HS-27A (cell line): ENCODE measurements at regions not wholly inside any gene's neighbourhood (a gene's known extent, or its start where the extent isn't known, plus 50 kb on each side); places are given as distances from the start of the nearest gene placed in this dataset.

ENCODE experiments used
- DNase-seq: peaks from one replicate; pipeline ENCODE4 v3.0.0-alpha.2; 2012; ENCODE audit warnings: low read depth, missing footprints

DNA sequence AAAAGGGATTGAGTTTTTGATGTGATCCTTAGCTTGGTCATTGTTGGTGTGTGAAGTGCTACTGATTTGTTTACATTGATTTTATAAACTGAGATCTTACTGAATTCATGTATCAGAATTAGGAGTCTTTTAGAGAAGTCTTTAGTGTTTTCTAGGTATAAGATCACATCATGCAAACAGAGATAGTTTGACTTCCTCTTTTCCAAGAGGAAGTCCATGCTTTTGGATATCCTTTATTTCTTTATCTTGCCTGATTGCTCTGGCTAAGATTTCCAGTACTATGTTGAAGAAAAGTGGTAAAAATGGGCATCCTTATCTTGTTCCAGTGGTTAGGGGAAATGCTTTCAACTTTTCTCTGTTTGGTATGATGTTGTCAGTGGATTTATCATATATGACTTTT, 561.2 kb upstream of the SLITRK1 start:
- no peak for DNase-seq

GRCh38 chr13:84439108-84439507, 556.8 kb upstream of the SLITRK1 start:
- no peak for DNase-seq

- peak; percentile 75 for DNase-seq
Observed at GRCh38 chr13:84433024-84433423, 550.8 kb upstream of the SLITRK1 start.

GRCh38 chr13:84431646-84432045, 549.4 kb upstream of the SLITRK1 start:
- DNase-seq = no peak

- DNase-seq = peak; percentile 33
Observed at GRCh38 chr13:84430446-84430845, 548.2 kb upstream of the SLITRK1 start.

DNA sequence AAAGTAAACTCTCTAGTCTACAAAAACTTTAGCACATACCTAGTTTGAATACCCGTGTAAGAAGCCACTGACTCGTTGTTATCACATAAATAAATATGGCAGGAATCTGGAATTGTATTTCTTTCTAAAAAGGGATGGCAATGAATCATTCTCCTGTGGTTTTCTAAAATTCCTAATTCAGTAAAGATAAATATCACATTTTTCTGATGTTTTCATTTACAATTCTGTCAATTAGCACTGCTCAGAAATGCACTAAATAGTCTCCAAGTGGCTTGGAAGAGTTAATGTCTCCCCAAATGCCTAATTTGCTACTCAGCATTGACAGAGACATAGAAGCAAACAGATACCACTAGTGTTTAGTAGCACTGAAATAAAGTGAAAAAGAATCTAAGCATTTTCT, 547.7 kb upstream of the SLITRK1 start:
- DNase-seq = peak; percentile 39

DNA sequence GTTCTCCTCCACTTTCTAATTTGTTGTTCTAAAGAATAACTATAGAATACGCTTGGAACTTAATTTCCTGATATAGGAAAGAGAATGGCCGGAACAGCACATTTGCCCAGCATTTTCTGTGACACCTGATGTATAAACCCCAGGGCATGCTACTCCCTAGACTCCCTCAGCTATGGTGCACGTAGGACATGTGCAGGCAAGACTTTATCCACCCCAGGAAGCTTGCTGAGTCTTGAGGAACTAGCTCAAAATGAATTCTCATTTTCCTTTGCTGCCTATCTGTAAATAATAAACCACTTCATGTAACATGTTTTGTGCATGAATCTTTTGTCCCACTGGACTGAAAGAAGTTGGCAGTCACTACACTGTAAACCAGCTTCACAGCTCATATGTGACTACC, 535.8 kb upstream of the SLITRK1 start:
- DNase-seq = no peak

DNA sequence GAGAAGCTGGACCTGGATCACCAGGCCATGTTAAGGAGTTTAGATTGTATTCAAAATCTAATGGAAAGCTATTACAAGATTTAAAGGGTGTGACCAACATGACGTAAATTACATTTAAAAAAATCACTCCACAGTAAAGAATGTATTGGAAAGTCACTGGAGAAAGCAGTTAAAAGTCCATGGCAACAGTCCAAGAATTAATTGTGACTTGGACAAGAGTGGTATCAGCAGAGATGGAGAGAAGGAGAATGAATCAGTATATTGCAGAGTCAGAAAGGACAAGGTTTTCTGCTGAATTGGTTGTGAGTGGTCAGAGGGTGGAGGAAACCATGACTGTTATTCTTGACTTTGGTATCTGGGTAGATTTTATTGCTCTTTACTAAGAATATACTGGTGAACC, 535.1 kb upstream of the SLITRK1 start:
- no peak for DNase-seq

DNA sequence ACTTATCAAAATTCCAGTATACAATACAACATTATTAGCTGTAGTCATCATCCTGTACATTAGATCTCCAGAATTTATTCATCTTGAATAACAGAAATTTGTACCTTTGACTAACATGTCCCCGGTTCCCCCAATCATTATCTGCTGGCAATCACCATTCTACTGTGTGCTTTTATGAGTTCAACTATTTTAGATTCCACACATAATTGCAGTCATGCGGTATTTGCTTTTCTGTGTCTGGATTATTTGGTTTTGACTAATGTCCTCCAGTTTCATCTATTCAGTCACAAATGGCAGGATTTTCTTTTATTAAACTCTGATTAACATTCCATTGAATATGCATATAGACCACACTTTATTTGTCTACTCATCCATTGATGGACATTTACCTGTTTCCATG, 530.7 kb upstream of the SLITRK1 start:
- DNase-seq = no peak

GRCh38 chr13:84405286-84405685, 523.0 kb upstream of the SLITRK1 start:
- DNase-seq = no peak

GRCh38 chr13:84400706-84401105, 518.4 kb upstream of the SLITRK1 start:
- DNase-seq = peak; percentile 47

DNA sequence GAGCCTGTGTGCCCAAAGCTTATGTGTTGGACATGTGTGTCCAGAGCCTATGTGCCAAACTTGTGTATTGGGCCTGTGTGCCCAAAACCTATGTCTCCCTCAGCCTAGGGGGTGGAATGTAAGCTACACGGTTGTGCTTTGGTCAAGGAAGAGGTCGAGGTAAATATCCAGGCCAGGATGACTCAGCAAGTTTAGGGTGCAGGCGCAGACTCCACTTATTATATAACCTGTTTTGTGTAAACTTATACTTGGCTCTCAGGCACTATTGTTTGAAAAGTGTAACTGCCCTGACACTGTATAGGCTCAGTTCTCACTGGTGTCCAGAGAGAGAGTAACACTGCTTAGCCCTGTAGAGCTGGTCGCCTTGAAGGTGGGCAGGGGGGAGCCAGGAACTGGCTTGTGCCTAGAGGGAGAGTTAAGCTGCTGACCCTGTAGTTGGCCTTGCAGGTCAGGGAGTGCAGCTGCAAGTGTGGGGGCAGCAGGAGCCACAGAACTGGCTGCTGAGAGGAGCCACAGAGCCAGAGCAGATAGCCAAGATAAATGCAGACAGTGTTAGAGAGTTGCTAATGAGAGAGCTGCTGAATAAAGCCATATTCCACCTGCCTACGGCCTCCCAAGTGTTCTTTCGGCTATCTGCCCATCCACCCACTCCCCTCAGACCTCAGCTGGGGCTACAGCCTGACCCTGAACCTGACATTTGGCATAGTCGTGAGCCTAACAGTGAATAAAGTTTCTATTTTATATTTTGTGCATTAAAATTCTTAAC, 517.2 kb upstream of the SLITRK1 start:
- DNase-seq = no peak

DNA sequence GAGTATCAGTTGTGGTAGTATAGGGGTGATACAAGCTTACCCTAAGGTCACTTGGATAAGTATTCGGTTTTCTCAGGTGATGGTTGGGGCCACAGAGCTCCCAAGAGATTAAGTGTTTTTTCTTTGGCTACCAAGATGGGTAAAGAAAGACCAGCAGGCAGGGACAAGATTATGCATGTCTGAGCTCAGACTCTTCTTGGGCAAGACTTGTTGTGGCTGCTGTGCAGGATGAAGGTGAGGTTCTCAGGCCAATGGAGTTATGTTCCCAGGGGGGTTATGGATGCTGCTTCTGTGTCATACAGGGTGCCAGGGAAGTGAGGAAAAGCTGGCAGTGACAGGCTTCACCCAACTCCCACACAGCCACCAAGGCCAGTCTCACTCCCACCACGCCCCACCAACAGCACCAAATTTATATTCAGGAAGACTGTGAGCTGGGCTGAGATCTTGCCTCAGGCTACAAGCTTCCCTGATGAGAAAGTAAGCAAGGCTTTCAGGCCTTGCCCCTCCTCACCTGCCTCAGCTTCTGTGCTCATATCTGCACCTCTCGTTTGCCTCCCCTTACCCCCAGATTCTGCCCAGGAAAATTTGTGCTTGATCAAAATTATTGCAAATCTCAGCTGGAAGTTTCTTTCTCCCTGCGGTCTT, 511.8 kb upstream of the SLITRK1 start:
- DNase-seq = no peak

GRCh38 chr13:84380866-84381265, 498.6 kb upstream of the SLITRK1 start:
- no peak for DNase-seq

- DNase-seq = no peak
Observed at GRCh38 chr13:84377106-84377505, 494.8 kb upstream of the SLITRK1 start.

- no peak for DNase-seq
Observed at GRCh38 chr13:84366506-84366905, 484.2 kb upstream of the SLITRK1 start.

GRCh38 chr13:84362777-84363176, 480.5 kb upstream of the SLITRK1 start:
- no peak for DNase-seq

DNA sequence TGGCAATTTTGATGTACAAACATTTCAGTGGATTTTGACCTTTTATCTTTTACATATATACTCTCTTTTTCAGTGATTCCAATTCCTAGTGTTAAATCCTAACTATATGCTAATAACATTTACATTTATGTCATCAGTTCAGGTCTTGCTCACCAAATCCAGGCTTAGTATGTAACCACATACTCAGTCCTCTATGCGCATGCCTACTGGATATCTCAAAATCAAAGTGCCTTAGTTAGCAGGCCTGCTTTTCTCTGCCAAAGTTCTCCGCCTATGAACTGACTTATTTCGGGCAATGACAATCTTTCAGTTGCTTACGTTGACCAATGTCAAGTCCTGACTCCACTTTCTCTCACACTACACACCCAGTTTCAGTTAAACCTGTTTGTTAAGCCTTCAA, 478.5 kb upstream of the SLITRK1 start:
- no peak for DNase-seq

DNA sequence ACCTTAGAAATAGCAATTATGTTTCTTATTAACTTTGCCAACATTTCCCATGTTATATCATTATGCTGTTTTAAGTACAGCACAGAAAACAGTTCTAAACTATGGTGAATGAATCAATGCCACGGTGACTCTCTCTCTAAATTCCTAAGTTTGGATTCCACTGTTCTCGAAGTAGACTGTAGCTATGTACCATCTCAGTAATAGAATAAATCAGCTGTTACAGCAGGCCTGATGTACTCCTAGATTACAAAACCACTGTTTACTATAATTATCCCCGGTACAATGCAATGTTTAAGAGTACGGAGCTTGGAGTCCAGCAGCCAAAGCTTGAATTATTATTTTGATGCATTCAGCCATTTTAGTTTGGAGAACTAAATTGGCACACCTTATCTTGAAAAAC, 476.3 kb upstream of the SLITRK1 start:
- no peak for DNase-seq

DNA sequence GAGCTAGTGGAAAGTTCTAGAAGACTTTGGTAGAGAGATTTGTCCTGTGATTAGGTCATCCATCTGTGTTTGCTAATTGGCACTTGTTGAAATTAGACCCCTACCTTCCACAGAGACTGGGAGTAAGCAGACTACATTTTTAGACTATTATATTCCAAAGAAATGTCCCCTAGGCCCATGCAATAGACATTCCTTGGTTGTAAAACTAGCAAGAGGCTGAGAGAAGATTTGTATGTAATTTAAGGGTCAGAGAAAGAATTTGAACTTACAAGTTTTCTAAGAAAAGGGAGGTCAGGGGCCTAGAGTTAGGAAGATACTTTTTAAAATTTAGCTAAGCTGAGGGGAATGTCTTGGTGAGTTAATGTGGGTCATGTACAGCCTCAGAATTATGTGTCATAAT, 470.7 kb upstream of the SLITRK1 start:
- DNase-seq = no peak

- no peak for DNase-seq
Observed at GRCh38 chr13:84339456-84339855, 457.2 kb upstream of the SLITRK1 start.

DNA sequence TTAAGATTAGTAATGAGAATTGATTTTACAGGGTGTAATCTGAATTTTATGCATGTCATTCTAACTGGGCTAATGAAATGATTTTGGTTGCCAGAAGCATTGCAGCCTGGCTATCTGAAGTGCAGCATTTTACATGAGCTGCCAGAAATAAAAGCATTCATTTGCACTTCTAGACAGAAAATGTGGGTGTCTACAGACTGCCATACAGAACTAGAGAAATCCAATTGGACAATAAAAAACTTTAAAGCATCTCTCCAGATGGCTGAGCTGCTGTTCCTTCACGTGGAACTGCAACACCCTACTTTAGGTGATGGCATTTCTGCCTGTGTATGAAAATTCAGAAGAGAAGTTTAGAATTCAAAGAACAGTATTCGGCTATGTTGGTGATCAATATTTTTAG, 450.1 kb upstream of the SLITRK1 start:
- DNase-seq = no peak

DNA sequence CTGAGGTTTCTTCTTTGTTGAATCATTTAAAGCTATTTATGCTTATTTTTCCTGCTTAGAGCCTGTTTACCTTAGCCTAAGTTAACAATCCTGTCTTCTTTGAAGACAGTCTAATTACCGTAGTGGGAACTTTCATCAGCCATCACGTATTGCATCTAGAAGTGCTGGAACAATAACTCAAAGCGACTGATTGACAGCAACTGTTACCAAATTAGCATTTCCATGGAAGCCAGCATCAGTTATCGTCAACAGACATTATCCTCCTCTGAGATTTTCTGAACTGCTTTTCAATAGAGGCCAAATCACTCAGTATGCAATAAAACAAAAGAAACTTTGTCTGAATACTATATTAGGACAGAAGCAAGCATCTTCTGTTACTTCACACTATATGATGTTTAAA, 433.3 kb upstream of the SLITRK1 start:
- DNase-seq = no peak

DNA sequence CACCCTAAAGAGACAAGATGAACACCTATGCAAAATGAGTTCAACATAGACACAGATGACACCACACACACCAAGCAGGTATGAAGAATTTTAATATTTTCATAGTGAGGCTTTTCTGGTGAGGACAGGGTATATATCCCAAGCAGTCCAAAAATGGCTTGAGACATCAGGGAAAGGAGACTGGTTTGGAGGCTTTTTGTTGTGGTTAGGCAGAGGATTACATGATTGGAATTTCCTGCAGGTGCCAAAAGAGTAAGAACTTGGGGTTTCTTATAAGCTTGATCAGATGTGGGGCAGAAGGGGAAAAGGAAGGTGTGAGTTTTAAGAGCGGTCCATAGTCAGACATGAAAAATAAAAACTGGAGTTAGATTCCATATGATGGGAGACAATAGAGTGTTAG, 420.8 kb upstream of the SLITRK1 start:
- no peak for DNase-seq
